ENCODE measurements at regions not wholly inside any gene's neighbourhood (a gene's known extent, or its start where the extent isn't known, plus 50 kb on each side); places are given as distances from the start of the nearest gene placed in this dataset.

DNA sequence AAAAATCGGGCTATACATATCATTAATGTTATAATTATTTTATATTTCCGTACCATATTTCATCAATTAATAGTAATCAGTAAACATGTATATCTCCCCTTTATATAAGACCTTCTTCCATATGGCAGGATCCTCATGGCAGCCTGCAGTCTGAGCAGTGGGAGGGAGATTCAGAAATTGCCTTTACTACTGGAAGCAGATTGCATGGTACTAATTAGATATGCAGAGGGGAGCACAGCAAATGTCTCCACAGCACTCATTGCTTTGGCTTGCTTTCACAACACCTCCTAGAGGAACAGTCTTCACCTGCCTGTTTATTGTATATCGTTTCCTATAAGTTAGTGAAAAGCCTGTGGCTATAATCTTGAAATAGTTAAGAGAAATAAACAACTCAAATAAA is 585.8 kb upstream of the GOT2 start:
- Histone ChIP-seq H3K4me3 (no peak overlapping the region), H3K27me3 (no peaks in the 10 kb centered on the region), H3K27ac (no peak overlapping the region), H3K9me3 (no peaks in the 10 kb centered on the region), H3K36me3 (no peaks in the 10 kb centered on the region), H3K4me1 (no peaks in the 10 kb centered on the region)
- TF ChIP-seq, protein P1, sequence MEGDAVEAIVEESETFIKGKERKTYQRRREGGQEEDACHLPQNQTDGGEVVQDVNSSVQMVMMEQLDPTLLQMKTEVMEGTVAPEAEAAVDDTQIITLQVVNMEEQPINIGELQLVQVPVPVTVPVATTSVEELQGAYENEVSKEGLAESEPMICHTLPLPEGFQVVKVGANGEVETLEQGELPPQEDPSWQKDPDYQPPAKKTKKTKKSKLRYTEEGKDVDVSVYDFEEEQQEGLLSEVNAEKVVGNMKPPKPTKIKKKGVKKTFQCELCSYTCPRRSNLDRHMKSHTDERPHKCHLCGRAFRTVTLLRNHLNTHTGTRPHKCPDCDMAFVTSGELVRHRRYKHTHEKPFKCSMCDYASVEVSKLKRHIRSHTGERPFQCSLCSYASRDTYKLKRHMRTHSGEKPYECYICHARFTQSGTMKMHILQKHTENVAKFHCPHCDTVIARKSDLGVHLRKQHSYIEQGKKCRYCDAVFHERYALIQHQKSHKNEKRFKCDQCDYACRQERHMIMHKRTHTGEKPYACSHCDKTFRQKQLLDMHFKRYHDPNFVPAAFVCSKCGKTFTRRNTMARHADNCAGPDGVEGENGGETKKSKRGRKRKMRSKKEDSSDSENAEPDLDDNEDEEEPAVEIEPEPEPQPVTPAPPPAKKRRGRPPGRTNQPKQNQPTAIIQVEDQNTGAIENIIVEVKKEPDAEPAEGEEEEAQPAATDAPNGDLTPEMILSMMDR (IDR thresholded peaks at IDR 0.05): no peak
- DNase-seq (ENCODE audit: low spot score): no peak

DNA sequence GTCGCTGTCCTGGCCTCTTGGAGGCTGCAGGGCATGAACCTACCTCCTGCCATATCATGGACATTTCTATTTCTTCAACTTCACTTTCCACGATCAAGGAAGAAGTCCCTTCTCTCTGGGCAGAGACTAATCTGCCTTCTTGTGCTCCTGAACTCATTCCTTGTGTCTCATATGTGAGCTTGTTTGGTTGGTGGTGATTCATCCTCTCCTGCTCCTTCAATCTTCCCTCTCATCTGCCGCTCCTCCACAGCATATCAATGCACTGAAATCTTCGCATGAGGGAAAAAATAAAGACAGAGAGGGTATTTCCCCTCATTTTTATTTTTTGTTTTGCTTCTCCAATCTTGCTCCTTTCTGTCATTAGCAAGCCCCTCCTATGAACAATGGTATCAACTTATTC is 571.7 kb upstream of the GOT2 start:
- Histone ChIP-seq H3K36me3 (no peaks in the 10 kb centered on the region), H3K4me3 (no peak overlapping the region), H3K4me1 (no peaks in the 10 kb centered on the region), H3K9me3 (no peaks in the 10 kb centered on the region), H3K27ac (no peak overlapping the region), H3K27me3 (no peaks in the 10 kb centered on the region)
- TF ChIP-seq, protein P1 (IDR thresholded peaks at IDR 0.05): no peak
- DNase-seq (ENCODE audit: low spot score): no peak

DNA sequence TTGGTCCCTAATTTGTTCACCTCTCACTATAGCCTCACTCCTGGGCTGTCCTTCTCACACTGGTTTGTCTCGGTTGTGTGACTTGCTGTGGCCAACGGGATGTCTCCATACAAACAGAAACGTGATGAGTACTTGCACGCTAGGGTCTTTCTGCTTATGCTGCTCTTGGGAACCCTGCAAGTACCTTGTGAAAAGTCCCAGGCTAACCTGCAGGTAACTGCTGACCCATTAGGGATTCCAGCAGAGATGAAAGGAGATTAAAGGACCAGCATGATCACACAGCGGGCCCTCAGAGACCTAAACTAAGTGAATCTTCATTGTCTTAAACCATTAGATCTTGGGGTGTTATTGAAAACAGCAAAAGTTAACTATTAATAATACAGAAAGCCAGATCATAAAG is 562.8 kb upstream of the GOT2 start:
- DNase-seq (ENCODE audit: low spot score): no peak
- Histone ChIP-seq H3K27ac (no peak overlapping the region), H3K36me3 (no peaks in the 10 kb centered on the region), H3K4me1 (no peaks in the 10 kb centered on the region), H3K4me3 (no peak overlapping the region), H3K27me3 (no peaks in the 10 kb centered on the region), H3K9me3 (no peaks in the 10 kb centered on the region)
- TF ChIP-seq, protein P1 (IDR thresholded peaks at IDR 0.05): no peak

DNA sequence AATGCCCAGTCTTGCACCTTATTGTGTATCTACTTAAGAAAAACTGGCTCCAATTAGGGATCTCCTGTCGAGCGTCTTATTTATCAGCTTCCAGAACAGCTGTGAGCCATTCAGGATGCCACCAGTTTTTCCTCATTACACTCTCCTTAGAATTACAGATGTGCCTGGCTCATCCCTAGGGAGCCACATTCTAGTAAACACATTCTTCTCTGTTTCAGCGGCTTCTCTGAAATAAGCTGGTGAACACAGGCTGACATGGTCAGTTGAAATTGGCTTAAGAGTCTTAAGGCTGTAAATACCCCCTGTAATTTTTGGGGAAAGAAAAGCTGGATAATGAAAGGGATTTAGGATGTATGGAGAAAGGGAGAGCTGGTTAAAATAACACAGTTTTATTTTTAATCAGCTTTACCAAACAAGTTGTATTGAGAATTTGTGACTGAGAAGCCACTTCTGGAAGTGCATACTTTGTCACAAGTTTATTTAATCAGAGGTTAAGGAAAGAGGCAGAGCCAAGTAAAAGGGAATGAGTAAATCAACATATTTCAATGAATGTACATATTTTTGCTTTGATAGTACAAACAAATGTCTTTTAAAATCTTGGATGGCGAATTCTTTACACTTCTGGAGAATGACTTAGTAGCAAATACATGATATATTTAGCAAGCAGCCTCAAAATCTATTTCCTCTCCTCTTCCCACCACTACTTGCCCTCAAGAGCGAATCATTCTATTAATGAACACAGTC is 562.0 kb upstream of the GOT2 start:
- Histone ChIP-seq H3K27me3 (no peaks in the 10 kb centered on the region), H3K4me1 (no peaks in the 10 kb centered on the region), H3K27ac (no peak overlapping the region), H3K9me3 (no peaks in the 10 kb centered on the region), H3K36me3 (no peaks in the 10 kb centered on the region), H3K4me3 (no peak overlapping the region)
- DNase-seq (ENCODE audit: low spot score): no peak
- TF ChIP-seq, protein P1 (IDR thresholded peaks at IDR 0.05): no peak

DNA sequence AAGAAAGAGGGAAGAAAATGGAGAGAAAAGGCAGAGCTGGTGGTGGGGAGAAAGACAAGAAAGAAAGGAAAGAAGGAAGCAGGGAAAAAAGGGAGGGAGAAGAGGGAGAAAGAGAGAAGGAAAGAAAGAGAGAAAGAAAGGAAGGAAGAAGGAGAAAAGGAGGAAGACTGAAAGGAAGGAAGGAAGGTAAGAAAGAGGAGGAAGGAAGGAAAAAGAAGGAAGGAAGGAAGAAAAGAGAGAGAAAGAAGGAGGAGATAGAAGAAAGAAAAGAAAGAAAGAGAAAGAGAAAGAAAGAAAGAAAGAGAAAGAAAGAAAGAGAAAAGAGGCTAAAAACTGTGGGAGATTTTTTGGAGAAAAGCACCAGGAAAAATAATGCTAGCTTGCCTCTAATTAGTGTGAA is 561.4 kb upstream of the GOT2 start:
- H3K4me1 ChIP-seq: no peaks in the 10 kb centered on the region
- TF ChIP-seq, protein P1 (IDR thresholded peaks at IDR 0.05): no peak
- no peaks in the 10 kb centered on the region for H3K27me3 ChIP-seq
- no peak for DNase-seq (ENCODE audit: low spot score)
- H3K27ac ChIP-seq: no peak overlapping the region
- H3K9me3 ChIP-seq: no peaks in the 10 kb centered on the region
- no peaks in the 10 kb centered on the region for H3K36me3 ChIP-seq
- no peak overlapping the region for H3K4me3 ChIP-seq

DNA sequence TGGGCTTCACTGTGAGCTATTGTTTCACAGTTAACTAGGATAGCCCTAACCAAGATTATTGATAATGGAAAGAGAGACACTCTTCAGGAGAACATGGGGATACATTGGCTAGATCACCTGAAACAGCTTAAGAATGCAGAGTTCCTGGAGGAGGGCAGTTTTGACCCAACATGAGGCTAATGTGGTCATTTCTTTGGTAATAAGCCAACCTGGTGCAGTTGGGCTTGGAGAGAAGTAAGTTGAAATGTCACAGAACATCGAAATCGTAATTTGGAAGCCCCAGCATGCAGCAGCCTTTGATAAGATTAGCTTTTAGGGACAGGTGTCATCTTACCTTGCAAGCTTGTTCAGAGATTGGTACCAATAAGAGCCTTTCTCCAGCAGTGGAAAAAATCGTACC is 556.6 kb upstream of the GOT2 start:
- Histone ChIP-seq H3K4me3 (no peak overlapping the region), H3K36me3 (no peaks in the 10 kb centered on the region), H3K27ac (no peak overlapping the region), H3K9me3 (no peaks in the 10 kb centered on the region), H3K27me3 (no peaks in the 10 kb centered on the region), H3K4me1 (no peaks in the 10 kb centered on the region)
- TF ChIP-seq, protein P1 (IDR thresholded peaks at IDR 0.05): no peak
- DNase-seq (ENCODE audit: low spot score): no peak
